H1 (cell line): ENCODE measurements at regions not wholly inside any gene's neighbourhood (a gene's known extent, or its start where the extent isn't known, plus 50 kb on each side); places are given as distances from the start of the nearest gene placed in this dataset.
A peak's percentile ranks its signal among the peaks of the same experiment; 100 is the strongest.

Experiments
- CTCF ChIP-seq, 3 experiments: IDR thresholded peaks; 1 replicate in 2 of 3; 2 replicates in 1 of 3; pipeline versions ENCODE4 v1.5.1 to v1.6.1; 2011; ENCODE audit warnings: low read length in 3 of 3, mild to moderate bottlenecking in 3 of 3, inconsistent platforms in 2 of 3, low read depth in 1 of 3, moderate library complexity in 1 of 3; ENCODE audit not compliant: insufficient read depth in 1 of 3; ENCODE audit errors: control extremely low read depth in 1 of 3
- GTF2F1 ChIP-seq: IDR thresholded peaks from 2 replicates; pipeline ENCODE4 v1.6.1; 2012; ENCODE audit warnings: low read depth, low read length, improper control_type of control experiment, borderline replicate concordance
- MAFK ChIP-seq: IDR thresholded peaks from 2 replicates; pipeline ENCODE4 v1.6.1; 2012; ENCODE audit warnings: low read depth, mild to moderate bottlenecking, improper control_type of control experiment, low read length
- POLR2A ChIP-seq, 2 experiments: IDR thresholded peaks; 1 replicate in 1 of 2; 2 replicates in 1 of 2; pipeline ENCODE4 v1.6.1; 2011; ENCODE audit warnings: low read depth in 2 of 2, low read length in 2 of 2, mild to moderate bottlenecking in 2 of 2; ENCODE audit errors: control extremely low read depth in 1 of 2
- SAP30 ChIP-seq: fragments of 300-600 bp; sonication (generic); IDR thresholded peaks from 2 replicates; pipeline ENCODE4 v1.7.1; 2012; ENCODE audit warnings: low read length, moderate library complexity, mild to moderate bottlenecking, inconsistent platforms; ENCODE audit not compliant: insufficient read depth, insufficient replicate concordance

GRCh38 chr3:155995525-155996370 is 124.6 kb upstream of the KCNAB1 start (continued):
- TF ChIP-seq SAP30 (no peak), CTCF (IDR thresholded peaks at IDR 0.05; ENCODE audit: control extremely low read depth in 1 of 3, insufficient read depth in 1 of 3, low read depth in 1 of 3, low read length in 3 of 3) (peak; percentile 25 to 65 (median 59)), MAFK (no peak), POLR2A (IDR thresholded peaks at IDR 0.05; ENCODE audit: control extremely low read depth in 1 of 2, low read depth in 2 of 2, low read length in 2 of 2) (no peak), GTF2F1 (no peak)
